GM18858 (cell line): ENCODE measurements at regions not wholly inside any gene's neighbourhood (a gene's known extent, or its start where the extent isn't known, plus 50 kb on each side); places are given as distances from the start of the nearest gene placed in this dataset.

ENCODE experiments used
- ATAC-seq: cut with Tn5 transposase; IDR thresholded peaks from one replicate; pipeline ENCODE4 v1.9.1; 2021; ENCODE audit not compliant: unreplicated experiment

GRCh38 chr3:64289622-64290021 lies 64.4 kb upstream of the PRICKLE2 start:
- ATAC-seq: no peak

- no peak for ATAC-seq
These were observed 53.4 kb upstream of the PRICKLE2 start for GRCh38 chr3:64278625-64279024.

- ATAC-seq: no peak
These were observed 50.9 kb upstream of the PRICKLE2 start for GRCh38 chr3:64276131-64276530.
